ENCODE measurements at regions not wholly inside any gene's neighbourhood (a gene's known extent, or its start where the extent isn't known, plus 50 kb on each side); places are given as distances from the start of the nearest gene placed in this dataset.

GRCh38 chr11:110951037-110951949 lies 239.1 kb upstream of the ARHGAP20 start:
- no peak for TF ChIP-seq CTCF (IDR thresholded peaks at IDR 0.05; ENCODE audit: insufficient read depth, missing control alignments)
- DNase-seq (ENCODE audit: insufficient read length, low spot score) (no peak), FAIRE-seq (no peak)

GRCh38 chr11:110948112-110948511 lies 235.9 kb upstream of the ARHGAP20 start:
- no peak for TF ChIP-seq CTCF (IDR thresholded peaks at IDR 0.05; ENCODE audit: insufficient read depth, missing control alignments)
- no peak for DNase-seq (ENCODE audit: insufficient read length, low spot score)
- FAIRE-seq: no peak

GRCh38 chr11:110947096-110947495 lies 234.9 kb upstream of the ARHGAP20 start:
- DNase-seq (ENCODE audit: insufficient read length, low spot score) (no peak), FAIRE-seq (no peak)
- TF ChIP-seq CTCF (IDR thresholded peaks at IDR 0.05; ENCODE audit: insufficient read depth, missing control alignments): no peak

GRCh38 chr11:110939471-110939870 lies 227.2 kb upstream of the ARHGAP20 start:
- DNase-seq (ENCODE audit: insufficient read length, low spot score) (no peak), FAIRE-seq (no peak)
- TF ChIP-seq CTCF (IDR thresholded peaks at IDR 0.05; ENCODE audit: insufficient read depth, missing control alignments): no peak

- DNase-seq (ENCODE audit: insufficient read length, low spot score) (no peak), FAIRE-seq (no peak)
- no peak for TF ChIP-seq CTCF (IDR thresholded peaks at IDR 0.05; ENCODE audit: insufficient read depth, missing control alignments)
Measured at GRCh38 chr11:110935018-110935640, 222.9 kb upstream of the ARHGAP20 start.

GRCh38 chr11:110929129-110929528 lies 216.9 kb upstream of the ARHGAP20 start:
- DNase-seq (ENCODE audit: insufficient read length, low spot score): no peak
- FAIRE-seq: no peak
- TF ChIP-seq CTCF (IDR thresholded peaks at IDR 0.05; ENCODE audit: insufficient read depth, missing control alignments): no peak

GRCh38 chr11:110928391-110928790 lies 216.2 kb upstream of the ARHGAP20 start:
- DNase-seq (ENCODE audit: insufficient read length, low spot score): peak; percentile 39
- peak; percentile 96 for FAIRE-seq
- TF ChIP-seq CTCF (IDR thresholded peaks at IDR 0.05; ENCODE audit: insufficient read depth, missing control alignments): no peak

All from D721Med (cell line).